Uterus (tissue), 2 donors: ENCODE measurements at regions not wholly inside any gene's neighbourhood (a gene's known extent, or its start where the extent isn't known, plus 50 kb on each side); places are given as distances from the start of the nearest gene placed in this dataset.

Experiments
- POLR2A ChIP-seq, 2 donors: fragments of 450-650 bp; IDR thresholded peaks; one replicate each; pipeline ENCODE4 v1.6.1; 2016; ENCODE audit warnings: antibody characterized with exemption in 2 of 2, mild to moderate bottlenecking in 1 of 2, moderate library complexity in 1 of 2
- TF ChIP-seq, protein P1 (sequence below), 4 experiments: fragments of 200-600 bp in 2 of 4; fragments of 450-650 bp in 2 of 4; sonication (generic) in 2 of 4; IDR thresholded peaks; one replicate each; pipeline ENCODE4 v1.5.1; 2016 to 2019; ENCODE audit warnings: antibody characterized with exemption in 4 of 4, mild to moderate bottlenecking in 2 of 4, moderate library complexity in 1 of 4

DNA sequence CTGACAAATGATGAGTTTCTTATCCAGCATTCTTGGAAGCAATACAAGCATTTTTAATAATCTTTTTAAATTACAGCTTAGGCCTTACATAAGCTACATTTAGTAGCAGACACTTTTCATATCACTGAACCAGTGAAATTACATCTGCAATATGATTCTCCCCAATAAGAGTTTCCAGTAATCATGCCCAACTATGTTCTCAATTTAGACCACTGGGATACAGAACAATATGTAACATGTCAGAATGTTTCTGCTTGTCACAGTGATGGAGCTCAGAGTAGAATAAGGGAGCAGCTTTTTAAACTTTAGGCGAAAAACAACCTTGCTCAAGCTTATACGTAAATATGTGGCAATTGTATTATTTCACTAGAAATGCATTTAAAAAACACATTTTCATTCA lies 1132.2 kb downstream of the FAT4 start:
- TF ChIP-seq, protein P1, sequence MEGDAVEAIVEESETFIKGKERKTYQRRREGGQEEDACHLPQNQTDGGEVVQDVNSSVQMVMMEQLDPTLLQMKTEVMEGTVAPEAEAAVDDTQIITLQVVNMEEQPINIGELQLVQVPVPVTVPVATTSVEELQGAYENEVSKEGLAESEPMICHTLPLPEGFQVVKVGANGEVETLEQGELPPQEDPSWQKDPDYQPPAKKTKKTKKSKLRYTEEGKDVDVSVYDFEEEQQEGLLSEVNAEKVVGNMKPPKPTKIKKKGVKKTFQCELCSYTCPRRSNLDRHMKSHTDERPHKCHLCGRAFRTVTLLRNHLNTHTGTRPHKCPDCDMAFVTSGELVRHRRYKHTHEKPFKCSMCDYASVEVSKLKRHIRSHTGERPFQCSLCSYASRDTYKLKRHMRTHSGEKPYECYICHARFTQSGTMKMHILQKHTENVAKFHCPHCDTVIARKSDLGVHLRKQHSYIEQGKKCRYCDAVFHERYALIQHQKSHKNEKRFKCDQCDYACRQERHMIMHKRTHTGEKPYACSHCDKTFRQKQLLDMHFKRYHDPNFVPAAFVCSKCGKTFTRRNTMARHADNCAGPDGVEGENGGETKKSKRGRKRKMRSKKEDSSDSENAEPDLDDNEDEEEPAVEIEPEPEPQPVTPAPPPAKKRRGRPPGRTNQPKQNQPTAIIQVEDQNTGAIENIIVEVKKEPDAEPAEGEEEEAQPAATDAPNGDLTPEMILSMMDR (IDR thresholded peaks at IDR 0.05), result no peak
- TF ChIP-seq POLR2A (IDR thresholded peaks at IDR 0.05), result no peak
